DOHH2 (cell line): ENCODE measurements at regions not wholly inside any gene's neighbourhood (a gene's known extent, or its start where the extent isn't known, plus 50 kb on each side); places are given as distances from the start of the nearest gene placed in this dataset.

Experiments
- CTCF ChIP-seq: fragments of 200-600 bp; sonication (generic); IDR thresholded peaks from one replicate; pipeline ENCODE4 v1.5.1; 2014; ENCODE audit warnings: antibody characterized with exemption, mild to moderate bottlenecking, low read depth, low read length; ENCODE audit not compliant: poor library complexity, severe bottlenecking
- EZH2phosphoT487 ChIP-seq: fragments of 200-600 bp; sonication (generic); IDR thresholded peaks from 2 replicates; pipeline ENCODE4 v1.6.1; 2017; ENCODE audit warnings: borderline replicate concordance, mild to moderate bottlenecking, antibody characterized with exemption, low read length, moderate library complexity, mixed read lengths

- TF ChIP-seq CTCF (no peak), EZH2phosphoT487 (no peak)
These were observed 426.8 kb upstream of the USP24 start for GRCh38 chr1:55641947-55642346.
